ENCODE measurements at regions not wholly inside any gene's neighbourhood (a gene's known extent, or its start where the extent isn't known, plus 50 kb on each side); places are given as distances from the start of the nearest gene placed in this dataset.
"Not testable (repeated sequence)": the region's sequence is repeated elsewhere in the genome, so short reads cannot be mapped to it uniquely, and the experiment has no call there.

DNA sequence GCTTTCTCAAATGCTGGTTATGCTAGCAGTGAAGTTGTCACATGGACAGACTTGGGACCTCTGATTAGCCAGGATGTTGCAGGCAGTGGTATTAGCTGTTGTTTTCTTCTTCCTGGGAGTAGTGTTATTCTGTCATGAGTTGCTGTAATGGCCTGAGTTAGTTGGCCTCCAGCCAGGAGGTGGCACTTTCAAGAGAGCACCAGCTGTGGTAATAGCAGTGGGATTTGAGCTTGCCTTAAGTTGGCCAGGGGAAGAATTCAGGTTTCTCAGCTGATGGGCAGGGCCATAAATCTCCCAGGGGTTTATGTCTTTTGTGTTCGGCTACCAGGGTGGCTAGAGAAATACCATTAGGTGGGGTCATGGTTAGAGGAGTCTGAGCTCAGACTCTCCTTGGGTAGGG is 132.6 kb downstream of the GLUD2 start:
- H3F3A ChIP-seq (ENCODE audit: insufficient read depth, low read length): no peaks in the 10 kb centered on the region
- H3K79me2 ChIP-seq (ENCODE audit: low read length): no peaks in the 10 kb centered on the region
- TF ChIP-seq EZH2 (optimal IDR thresholded peaks at IDR 0.05; ENCODE audit: low read depth, low read length): no peak
- no peak for TF ChIP-seq CTCF (IDR thresholded peaks at IDR 0.05; ENCODE audit: low read length)
- no peak for TF ChIP-seq EZH2phosphoT487 (IDR thresholded peaks at IDR 0.05; ENCODE audit: low read length)
- no peak for DNase-seq
- H3K4me3 ChIP-seq (ENCODE audit: low read length): no peak overlapping the region
- H3K36me3 ChIP-seq (replicated peaks; ENCODE audit: insufficient read depth, low read length): no peaks in the 10 kb centered on the region
- H3K9ac ChIP-seq (ENCODE audit: low read length): no peak overlapping the region
- no peaks in the 10 kb centered on the region for H3K9me3 ChIP-seq (replicated peaks; ENCODE audit: insufficient read depth, low read length)
- H3K27me3 ChIP-seq (replicated peaks; ENCODE audit: insufficient read depth, low read length): no peaks in the 10 kb centered on the region
- no peak overlapping the region for H3K4me2 ChIP-seq (ENCODE audit: low read depth, low read length)
- H3K27ac ChIP-seq (ENCODE audit: low read length): no peak overlapping the region
- no peaks in the 10 kb centered on the region for H3K4me1 ChIP-seq (ENCODE audit: low read length)
- H4K20me1 ChIP-seq (ENCODE audit: insufficient read depth, low read length): no peaks in the 10 kb centered on the region
- no peaks in the 10 kb centered on the region for H3K9me2 ChIP-seq (replicated peaks; ENCODE audit: insufficient read depth, low read length)
- H2AFZ ChIP-seq (ENCODE audit: low read length): no peak overlapping the region

DNA sequence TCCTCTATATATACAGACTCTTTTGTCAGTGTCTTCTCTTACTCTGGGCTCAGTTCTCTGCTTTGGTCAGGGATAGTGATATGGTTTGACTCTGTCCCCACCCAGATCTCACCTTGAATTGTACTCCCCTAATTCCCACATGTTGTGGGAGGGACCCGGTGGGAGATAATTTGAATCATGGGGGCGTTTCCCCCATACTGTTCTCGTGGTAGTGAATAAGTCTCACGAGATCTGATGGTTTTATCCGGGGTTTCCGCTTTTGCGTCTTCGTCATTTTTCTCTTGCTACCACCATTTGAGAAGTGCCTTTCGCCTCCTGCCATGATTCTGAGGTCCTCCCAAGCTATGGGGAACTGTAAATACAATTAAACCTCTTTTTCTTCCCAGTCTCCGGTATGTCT is 144.4 kb downstream of the GLUD2 start:
- Histone ChIP-seq H3K9me3 (replicated peaks; ENCODE audit: insufficient read depth, low read length) (no peaks in the 10 kb centered on the region), H3K9ac (ENCODE audit: low read length) (no peak overlapping the region), H3K4me2 (ENCODE audit: low read depth, low read length) (no peak overlapping the region), H4K20me1 (ENCODE audit: insufficient read depth, low read length) (no peaks in the 10 kb centered on the region), H3K4me1 (ENCODE audit: low read length) (no peaks in the 10 kb centered on the region), H2AFZ (ENCODE audit: low read length) (no peak overlapping the region), H3K36me3 (replicated peaks; ENCODE audit: insufficient read depth, low read length) (no peaks in the 10 kb centered on the region), H3K4me3 (ENCODE audit: low read length) (no peak overlapping the region), H3F3A (ENCODE audit: insufficient read depth, low read length) (no peaks in the 10 kb centered on the region), H3K27me3 (replicated peaks; ENCODE audit: insufficient read depth, low read length) (no peaks in the 10 kb centered on the region), H3K9me2 (replicated peaks; ENCODE audit: insufficient read depth, low read length) (no peaks in the 10 kb centered on the region), H3K79me2 (ENCODE audit: low read length) (no peaks in the 10 kb centered on the region), H3K27ac (ENCODE audit: low read length) (no peak overlapping the region)
- DNase-seq: no peak
- TF ChIP-seq CTCF (IDR thresholded peaks at IDR 0.05; ENCODE audit: low read length) (no peak), EZH2phosphoT487 (IDR thresholded peaks at IDR 0.05; ENCODE audit: low read length) (no peak), EZH2 (optimal IDR thresholded peaks at IDR 0.05; ENCODE audit: low read depth, low read length) (no peak)

GRCh38 chrX:121195719-121196118 is 148.3 kb downstream of the GLUD2 start:
- Histone ChIP-seq H3K79me2 (ENCODE audit: low read length) (no peaks in the 10 kb centered on the region), H3K27ac (ENCODE audit: low read length) (no peak overlapping the region), H3K4me2 (ENCODE audit: low read depth, low read length) (no peak overlapping the region), H3K4me1 (ENCODE audit: low read length) (no peaks in the 10 kb centered on the region), H2AFZ (ENCODE audit: low read length) (no peak overlapping the region), H3K9me2 (replicated peaks; ENCODE audit: insufficient read depth, low read length) (no peaks in the 10 kb centered on the region), H3K27me3 (replicated peaks; ENCODE audit: insufficient read depth, low read length) (no peaks in the 10 kb centered on the region), H4K20me1 (ENCODE audit: insufficient read depth, low read length) (no peaks in the 10 kb centered on the region), H3K4me3 (ENCODE audit: low read length) (no peak overlapping the region), H3K9ac (ENCODE audit: low read length) (no peak overlapping the region), H3K36me3 (replicated peaks; ENCODE audit: insufficient read depth, low read length) (no peaks in the 10 kb centered on the region), H3F3A (ENCODE audit: insufficient read depth, low read length) (no peaks in the 10 kb centered on the region), H3K9me3 (replicated peaks; ENCODE audit: insufficient read depth, low read length) (no peaks in the 10 kb centered on the region)
- no peak for DNase-seq
- TF ChIP-seq CTCF (IDR thresholded peaks at IDR 0.05; ENCODE audit: low read length): no peak
- TF ChIP-seq EZH2 (optimal IDR thresholded peaks at IDR 0.05; ENCODE audit: low read depth, low read length): no peak
- TF ChIP-seq EZH2phosphoT487 (IDR thresholded peaks at IDR 0.05; ENCODE audit: low read length): no peak

- not testable (repeated sequence) for H4K20me1 ChIP-seq (ENCODE audit: insufficient read depth, low read length); H3K36me3 ChIP-seq (replicated peaks; ENCODE audit: insufficient read depth, low read length); H3K9ac ChIP-seq (ENCODE audit: low read length); H3K4me1 ChIP-seq (ENCODE audit: low read length); H3F3A ChIP-seq (ENCODE audit: insufficient read depth, low read length); H3K9me2 ChIP-seq (replicated peaks; ENCODE audit: insufficient read depth, low read length); DNase-seq; H2AFZ ChIP-seq (ENCODE audit: low read length); H3K27me3 ChIP-seq (replicated peaks; ENCODE audit: insufficient read depth, low read length); H3K79me2 ChIP-seq (ENCODE audit: low read length); H3K4me2 ChIP-seq (ENCODE audit: low read depth, low read length); H3K27ac ChIP-seq (ENCODE audit: low read length); H3K4me3 ChIP-seq (ENCODE audit: low read length); H3K9me3 ChIP-seq (replicated peaks; ENCODE audit: insufficient read depth, low read length)
Observed at GRCh38 chrX:121196872-121197444, 149.5 kb downstream of the GLUD2 start.
